H1 (cell line): ENCODE measurements at regions not wholly inside any gene's neighbourhood (a gene's known extent, or its start where the extent isn't known, plus 50 kb on each side); places are given as distances from the start of the nearest gene placed in this dataset.

Experiments used
- CBX5 ChIP-seq: fragments of 300-800, 300-1000 bp; sonication (generic); IDR thresholded peaks from 2 replicates; pipeline ENCODE4 v1.7.1; 2016; ENCODE audit warnings: antibody characterized with exemption, low read length, low read depth
- CHD7 ChIP-seq: fragments of 300-600 bp; sonication (generic); IDR thresholded peaks from 2 replicates; pipeline ENCODE4 v1.7.1; 2012; ENCODE audit warnings: low read length, moderate library complexity, mild to moderate bottlenecking, inconsistent platforms; ENCODE audit not compliant: insufficient replicate concordance
- JUN ChIP-seq: IDR thresholded peaks from 2 replicates; pipeline ENCODE4 v1.6.1; 2011; ENCODE audit warnings: low read depth, mild to moderate bottlenecking, improper control_type of control experiment, low read length
- NANOG ChIP-seq: IDR thresholded peaks from 2 replicates; pipeline ENCODE4 v1.6.1; 2011; ENCODE audit warnings: low read length, low read depth, mild to moderate bottlenecking, inconsistent platforms; ENCODE audit not compliant: insufficient read depth, poor library complexity, severe bottlenecking

- TF ChIP-seq CHD7: no peak
- TF ChIP-seq NANOG: no peak
- TF ChIP-seq JUN: no peak
- TF ChIP-seq CBX5: no peak
These were observed 736.5 kb downstream of the VGLL3 start (continued) for GRCh38 chr3:86254480-86254879.
